OCI-LY1 (cell line): ENCODE measurements at regions not wholly inside any gene's neighbourhood (a gene's known extent, or its start where the extent isn't known, plus 50 kb on each side); places are given as distances from the start of the nearest gene placed in this dataset.

ENCODE experiments used
- EZH2 ChIP-seq: fragments of 200-600 bp; sonication (generic), shearing (Covaris generic); IDR thresholded peaks from 2 replicates; pipeline ENCODE4 v1.8.0; 2017; ENCODE audit warnings: borderline replicate concordance, mixed run types, mild to moderate bottlenecking, antibody characterized with exemption, low read length, moderate library complexity, mixed read lengths
- TF ChIP-seq, protein P1 (sequence below): fragments of 200-600 bp; sonication (generic), shearing (Covaris generic); IDR thresholded peaks from 2 replicates; pipeline ENCODE4 v1.5.1; 2017; ENCODE audit warnings: mild to moderate bottlenecking, antibody characterized with exemption, low read length, moderate library complexity, mixed read lengths

DNA sequence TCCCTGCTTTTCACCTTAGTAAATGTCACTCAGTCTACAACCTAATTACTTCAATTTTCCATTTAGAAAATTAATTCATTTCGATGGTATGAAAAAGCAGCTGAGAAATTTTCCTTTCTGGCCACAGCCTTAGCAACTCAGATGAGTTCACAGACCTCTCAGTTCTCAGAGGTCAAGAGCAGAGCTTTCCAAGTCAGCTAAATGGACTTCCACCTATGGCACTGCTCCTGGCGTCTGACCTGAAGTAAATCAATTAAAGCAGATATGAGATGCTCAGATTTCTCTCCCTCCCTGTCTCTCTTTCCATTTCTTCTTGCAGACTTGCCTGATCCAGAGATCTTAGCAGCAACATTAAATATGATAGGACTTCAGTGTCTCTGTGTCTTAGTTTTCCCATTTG lies 412.6 kb downstream of the QKI start:
- TF ChIP-seq, protein P1, sequence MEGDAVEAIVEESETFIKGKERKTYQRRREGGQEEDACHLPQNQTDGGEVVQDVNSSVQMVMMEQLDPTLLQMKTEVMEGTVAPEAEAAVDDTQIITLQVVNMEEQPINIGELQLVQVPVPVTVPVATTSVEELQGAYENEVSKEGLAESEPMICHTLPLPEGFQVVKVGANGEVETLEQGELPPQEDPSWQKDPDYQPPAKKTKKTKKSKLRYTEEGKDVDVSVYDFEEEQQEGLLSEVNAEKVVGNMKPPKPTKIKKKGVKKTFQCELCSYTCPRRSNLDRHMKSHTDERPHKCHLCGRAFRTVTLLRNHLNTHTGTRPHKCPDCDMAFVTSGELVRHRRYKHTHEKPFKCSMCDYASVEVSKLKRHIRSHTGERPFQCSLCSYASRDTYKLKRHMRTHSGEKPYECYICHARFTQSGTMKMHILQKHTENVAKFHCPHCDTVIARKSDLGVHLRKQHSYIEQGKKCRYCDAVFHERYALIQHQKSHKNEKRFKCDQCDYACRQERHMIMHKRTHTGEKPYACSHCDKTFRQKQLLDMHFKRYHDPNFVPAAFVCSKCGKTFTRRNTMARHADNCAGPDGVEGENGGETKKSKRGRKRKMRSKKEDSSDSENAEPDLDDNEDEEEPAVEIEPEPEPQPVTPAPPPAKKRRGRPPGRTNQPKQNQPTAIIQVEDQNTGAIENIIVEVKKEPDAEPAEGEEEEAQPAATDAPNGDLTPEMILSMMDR, result no peak
- TF ChIP-seq EZH2, result no peak
